ENCODE measurements at regions not wholly inside any gene's neighbourhood (a gene's known extent, or its start where the extent isn't known, plus 50 kb on each side); places are given as distances from the start of the nearest gene placed in this dataset.
A peak's percentile ranks its signal among the peaks of the same experiment; 100 is the strongest.

DNA sequence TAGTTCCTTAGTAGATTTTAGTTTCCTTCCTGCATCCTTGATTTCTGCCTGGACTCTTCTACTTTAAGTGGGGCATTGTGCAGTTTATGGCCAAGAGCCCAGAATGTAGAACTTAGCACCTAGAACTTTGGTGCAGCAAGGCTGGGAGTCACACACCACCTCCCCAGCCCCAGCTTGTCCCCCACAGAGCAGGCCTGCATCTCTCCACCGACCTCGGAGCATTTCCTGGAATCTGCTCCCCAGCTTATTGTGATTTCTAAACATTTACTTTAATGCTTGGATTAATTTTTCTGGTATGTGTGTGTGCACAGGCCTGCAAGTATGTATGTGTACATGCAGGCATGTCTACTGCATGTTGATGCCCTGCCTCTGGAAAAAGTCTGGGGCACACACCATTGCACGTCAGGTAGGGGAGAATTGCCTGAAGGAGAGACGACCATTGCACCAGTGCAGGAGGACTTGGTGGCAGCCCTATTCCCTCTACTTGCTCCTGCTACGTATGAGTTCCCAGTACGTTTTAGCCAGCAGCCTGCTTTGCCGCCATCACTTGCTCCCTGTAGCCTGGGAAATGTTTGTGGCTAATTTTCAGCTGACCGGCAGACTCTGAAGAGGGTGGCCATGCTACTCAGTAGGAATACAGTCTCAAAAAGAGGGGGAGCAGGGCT is 419.9 kb upstream of the HS6ST1 start:
- H3K27ac ChIP-seq (ENCODE audit: poor library complexity, severe bottlenecking) = no peak overlapping the region
- DNase-seq (ENCODE audit: low spot score) = no peak
- no peaks in the 10 kb centered on the region for H3K36me3 ChIP-seq (ENCODE audit: low read depth)
- H3K4me1 ChIP-seq (ENCODE audit: insufficient read depth, poor library complexity, severe bottlenecking) = peaks cover 1% of the 10 kb centered on the region
- no peaks in the 10 kb centered on the region for H3K27me3 ChIP-seq (ENCODE audit: insufficient read depth, poor library complexity, severe bottlenecking)
- H3K4me3 ChIP-seq (ENCODE audit: severe bottlenecking) = no peak overlapping the region
- no peaks in the 10 kb centered on the region for H3K9me3 ChIP-seq (ENCODE audit: severe bottlenecking)
- TF ChIP-seq, protein P1, sequence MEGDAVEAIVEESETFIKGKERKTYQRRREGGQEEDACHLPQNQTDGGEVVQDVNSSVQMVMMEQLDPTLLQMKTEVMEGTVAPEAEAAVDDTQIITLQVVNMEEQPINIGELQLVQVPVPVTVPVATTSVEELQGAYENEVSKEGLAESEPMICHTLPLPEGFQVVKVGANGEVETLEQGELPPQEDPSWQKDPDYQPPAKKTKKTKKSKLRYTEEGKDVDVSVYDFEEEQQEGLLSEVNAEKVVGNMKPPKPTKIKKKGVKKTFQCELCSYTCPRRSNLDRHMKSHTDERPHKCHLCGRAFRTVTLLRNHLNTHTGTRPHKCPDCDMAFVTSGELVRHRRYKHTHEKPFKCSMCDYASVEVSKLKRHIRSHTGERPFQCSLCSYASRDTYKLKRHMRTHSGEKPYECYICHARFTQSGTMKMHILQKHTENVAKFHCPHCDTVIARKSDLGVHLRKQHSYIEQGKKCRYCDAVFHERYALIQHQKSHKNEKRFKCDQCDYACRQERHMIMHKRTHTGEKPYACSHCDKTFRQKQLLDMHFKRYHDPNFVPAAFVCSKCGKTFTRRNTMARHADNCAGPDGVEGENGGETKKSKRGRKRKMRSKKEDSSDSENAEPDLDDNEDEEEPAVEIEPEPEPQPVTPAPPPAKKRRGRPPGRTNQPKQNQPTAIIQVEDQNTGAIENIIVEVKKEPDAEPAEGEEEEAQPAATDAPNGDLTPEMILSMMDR (IDR thresholded peaks at IDR 0.05; ENCODE audit: poor library complexity, severe bottlenecking) = no peak
- ATAC-seq (ENCODE audit: low read depth) = no peak

DNA sequence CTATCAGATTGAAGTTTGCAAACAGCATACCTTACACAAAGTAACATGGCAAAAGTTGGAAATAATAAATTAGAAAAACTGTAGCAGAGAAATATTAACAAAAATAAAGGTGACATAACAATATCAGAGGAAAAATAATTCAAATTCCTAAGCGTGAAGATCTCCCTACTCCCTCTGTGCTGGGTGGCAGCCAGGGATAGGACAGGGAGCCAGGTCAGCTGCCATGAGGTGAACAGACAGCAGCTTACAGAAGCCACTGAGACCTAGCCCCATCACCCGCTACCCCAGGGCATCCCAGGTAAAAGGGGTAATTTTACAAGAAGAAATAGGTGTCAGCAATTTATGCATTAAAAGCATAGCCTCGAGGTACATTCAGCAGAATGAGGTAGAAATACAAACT is 423.8 kb upstream of the HS6ST1 start:
- TF ChIP-seq, protein P1 (IDR thresholded peaks at IDR 0.05; ENCODE audit: poor library complexity, severe bottlenecking) = no peak
- H3K4me1 ChIP-seq (ENCODE audit: insufficient read depth, poor library complexity, severe bottlenecking) = peaks cover 22% of the 10 kb centered on the region
- ATAC-seq (ENCODE audit: low read depth) = no peak
- no peak overlapping the region for H3K4me3 ChIP-seq (ENCODE audit: severe bottlenecking)
- DNase-seq (ENCODE audit: low spot score) = no peak
- no peaks in the 10 kb centered on the region for H3K36me3 ChIP-seq (ENCODE audit: low read depth)
- H3K9me3 ChIP-seq (ENCODE audit: severe bottlenecking) = no peaks in the 10 kb centered on the region
- no peak overlapping the region for H3K27ac ChIP-seq (ENCODE audit: poor library complexity, severe bottlenecking)
- no peaks in the 10 kb centered on the region for H3K27me3 ChIP-seq (ENCODE audit: insufficient read depth, poor library complexity, severe bottlenecking)

DNA sequence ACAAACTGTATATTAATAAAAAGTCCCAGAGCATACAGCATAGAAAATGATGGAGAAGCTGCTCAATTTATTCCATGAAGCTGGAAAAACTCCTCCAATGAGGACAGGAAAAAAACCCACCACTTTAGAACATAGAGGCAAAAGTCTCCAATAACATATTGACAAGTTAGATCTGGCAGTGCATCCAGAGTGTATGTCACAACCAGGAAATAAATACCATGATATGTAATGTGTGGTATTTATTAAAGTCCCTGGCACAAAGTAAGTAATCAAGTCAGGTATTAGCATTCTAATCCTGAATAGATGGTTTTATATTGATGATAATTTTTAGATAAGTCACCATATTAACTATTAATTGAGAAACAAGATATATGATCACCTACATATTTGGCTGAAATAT is 427.3 kb upstream of the HS6ST1 start:
- H3K4me3 ChIP-seq (ENCODE audit: severe bottlenecking) = no peak overlapping the region
- no peaks in the 10 kb centered on the region for H3K36me3 ChIP-seq (ENCODE audit: low read depth)
- no peaks in the 10 kb centered on the region for H3K27me3 ChIP-seq (ENCODE audit: insufficient read depth, poor library complexity, severe bottlenecking)
- peaks cover 22% of the 10 kb centered on the region for H3K4me1 ChIP-seq (ENCODE audit: insufficient read depth, poor library complexity, severe bottlenecking)
- DNase-seq (ENCODE audit: low spot score) (no peak), ATAC-seq (ENCODE audit: low read depth) (peak; percentile 64)
- H3K9me3 ChIP-seq (ENCODE audit: severe bottlenecking) = no peaks in the 10 kb centered on the region
- H3K27ac ChIP-seq (ENCODE audit: poor library complexity, severe bottlenecking) = peak overlapping the region; percentile 90
- TF ChIP-seq, protein P1 (IDR thresholded peaks at IDR 0.05; ENCODE audit: poor library complexity, severe bottlenecking) = no peak

DNA sequence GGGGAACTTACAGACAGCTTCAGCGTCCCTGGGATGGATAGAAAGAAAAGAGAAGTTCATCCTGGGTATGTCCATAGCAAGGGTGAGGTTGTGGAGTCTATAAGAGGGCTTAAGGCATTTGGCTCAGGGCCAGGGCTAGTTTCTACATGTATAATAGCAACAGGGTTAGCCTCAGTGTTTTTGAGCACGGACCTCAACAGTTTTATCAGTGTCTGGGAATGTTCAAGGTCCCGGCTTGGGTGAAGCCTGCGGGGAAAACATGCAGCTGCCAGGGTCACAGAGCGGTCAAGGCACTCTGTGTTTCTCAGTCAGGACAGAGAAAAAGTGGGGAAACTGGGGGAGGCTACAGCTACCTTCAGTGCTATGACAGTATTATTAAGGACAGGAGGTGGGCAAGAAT is 427.7 kb upstream of the HS6ST1 start:
- Histone ChIP-seq H3K36me3 (ENCODE audit: low read depth) (no peaks in the 10 kb centered on the region), H3K27ac (ENCODE audit: poor library complexity, severe bottlenecking) (peak overlapping the region; percentile 90), H3K27me3 (ENCODE audit: insufficient read depth, poor library complexity, severe bottlenecking) (no peaks in the 10 kb centered on the region), H3K4me3 (ENCODE audit: severe bottlenecking) (no peak overlapping the region), H3K4me1 (ENCODE audit: insufficient read depth, poor library complexity, severe bottlenecking) (peaks cover 22% of the 10 kb centered on the region), H3K9me3 (ENCODE audit: severe bottlenecking) (no peaks in the 10 kb centered on the region)
- ATAC-seq (ENCODE audit: low read depth) (peak; percentile 95), DNase-seq (ENCODE audit: low spot score) (peak; percentile 90)
- TF ChIP-seq, protein P1 (IDR thresholded peaks at IDR 0.05; ENCODE audit: poor library complexity, severe bottlenecking) = no peak

DNA sequence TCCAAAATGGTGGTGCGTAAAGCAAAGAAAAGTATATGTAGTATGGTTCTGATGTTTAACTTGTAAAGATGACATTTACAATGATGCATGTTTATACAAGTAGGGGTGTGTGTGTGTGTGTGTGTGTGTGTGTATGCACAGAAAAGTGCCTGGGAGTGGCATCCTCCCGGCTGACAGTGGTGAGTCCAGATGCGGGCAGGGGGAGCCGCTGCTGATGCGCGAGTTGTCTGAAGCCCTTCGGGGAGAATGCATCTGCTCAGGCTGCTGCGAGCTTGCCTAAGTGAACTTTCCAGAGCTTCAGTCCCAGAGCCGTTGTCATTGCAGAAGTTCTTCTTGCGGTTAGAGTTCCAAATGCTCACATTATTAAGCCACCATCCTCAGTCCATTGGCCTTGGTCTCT is 429.7 kb upstream of the HS6ST1 start:
- Histone ChIP-seq H3K4me3 (ENCODE audit: severe bottlenecking) (no peak overlapping the region), H3K27me3 (ENCODE audit: insufficient read depth, poor library complexity, severe bottlenecking) (no peaks in the 10 kb centered on the region), H3K27ac (ENCODE audit: poor library complexity, severe bottlenecking) (no peak overlapping the region), H3K9me3 (ENCODE audit: severe bottlenecking) (no peaks in the 10 kb centered on the region), H3K36me3 (ENCODE audit: low read depth) (no peaks in the 10 kb centered on the region), H3K4me1 (ENCODE audit: insufficient read depth, poor library complexity, severe bottlenecking) (peaks cover 22% of the 10 kb centered on the region)
- DNase-seq (ENCODE audit: low spot score) (no peak), ATAC-seq (ENCODE audit: low read depth) (no peak)
- TF ChIP-seq, protein P1 (IDR thresholded peaks at IDR 0.05; ENCODE audit: poor library complexity, severe bottlenecking) = no peak
